ENCODE measurements at regions not wholly inside any gene's neighbourhood (a gene's known extent, or its start where the extent isn't known, plus 50 kb on each side); places are given as distances from the start of the nearest gene placed in this dataset.

- no peak overlapping the region for H2AFZ ChIP-seq (ENCODE audit: control insufficient read depth, low read depth, low read length)
- in situ Hi-C loops (cut with MboI), result no loop called here
Observed at GRCh38 chr2:12910431-12910830, 193.7 kb downstream of the TRIB2 start.

GRCh38 chr2:12915787-12916186, 199.1 kb downstream of the TRIB2 start:
- H3K9me3 ChIP-seq (replicated peaks; ENCODE audit: control insufficient read depth, insufficient read depth, low read length), result no peaks in the 10 kb centered on the region
- H3K36me3 ChIP-seq (ENCODE audit: control insufficient read depth in 2 of 2, insufficient read depth in 2 of 2, low read length in 1 of 2), result no peaks in the 10 kb centered on the region
- no peaks in the 10 kb centered on the region for H3K79me2 ChIP-seq (ENCODE audit: control insufficient read depth, insufficient read depth, low read length)
- RAD21 ChIA-PET (ENCODE audit: unreplicated experiment), result no interaction called here
- H4K20me1 ChIP-seq (ENCODE audit: control insufficient read depth, insufficient read depth), result no peaks in the 10 kb centered on the region
- in situ Hi-C loops (cut with MboI), result no loop called here
- H3K27me3 ChIP-seq (replicated peaks in 1 of 2; ENCODE audit: control insufficient read depth in 2 of 2, insufficient read depth in 2 of 2, low read length in 1 of 2), result no peaks in the 10 kb centered on the region
- CTCF ChIA-PET, result no interaction called here
- H2AFZ ChIP-seq (ENCODE audit: control insufficient read depth, low read depth, low read length), result no peak overlapping the region
- BruUV-seq (replicated peaks), result no TSS peak
- H3K4me2 ChIP-seq (ENCODE audit: control insufficient read depth, insufficient read depth), result no peak overlapping the region
- 55% methylated on average over 1 of the region's 1 CpG for WGBS (ENCODE audit: insufficient coverage, insufficient replicate concordance, low lambda C conversion rate, missing lambda C conversion rate)
- no peak overlapping the region for H3K9ac ChIP-seq (ENCODE audit: control insufficient read depth, insufficient read depth, low read length)
- no peak overlapping the region for H3K4me3 ChIP-seq
- intact Hi-C loops (cut with micrococcal nuclease; ENCODE audit: unreplicated experiment), result no loop called here
- SMC1A ChIA-PET (ENCODE audit: uncharacterized antibody, unreplicated experiment), result interaction anchor here (1.5 kb wide), 1 partner anchor 15 kb away, joined by 4 read pairs; no protein-coding TSS in a partner anchor
- ATAC-seq (no peak), DNase-seq (ENCODE audit: low read depth, low spot score) (no peak), FAIRE-seq (no peak)
- POLR2A ChIA-PET, result no interaction called here
- no peaks in the 10 kb centered on the region for H3K4me1 ChIP-seq (ENCODE audit: control insufficient read depth, insufficient read depth, low read length)
- H3K27ac ChIP-seq (ENCODE audit: control insufficient read depth, insufficient read depth), result no peak overlapping the region
- TF ChIP-seq EED (IDR thresholded peaks at IDR 0.05; ENCODE audit: low read depth), result no peak
- TF ChIP-seq USF2 (IDR thresholded peaks at IDR 0.05; ENCODE audit: borderline replicate concordance, low read depth, low read length), result no peak
- no peak for TF ChIP-seq CBX3 (IDR thresholded peaks at IDR 0.05; ENCODE audit: borderline replicate concordance, low read depth)
- TF ChIP-seq BRCA1 (IDR thresholded peaks at IDR 0.05; ENCODE audit: low read depth, low read length), result no peak
- no peak for TF ChIP-seq RAD51 (IDR thresholded peaks at IDR 0.05)
- no peak for TF ChIP-seq IRF3 (IDR thresholded peaks at IDR 0.05)
- no peak for TF ChIP-seq MTA3 (IDR thresholded peaks at IDR 0.05; ENCODE audit: borderline replicate concordance, low read length)

More at GRCh38 chr2:12910431-12910830, 193.7 kb downstream of the TRIB2 start:
- H3K9me3 ChIP-seq (replicated peaks; ENCODE audit: control insufficient read depth, insufficient read depth, low read length), result no peaks in the 10 kb centered on the region
- TF ChIP-seq WRNIP1 (IDR thresholded peaks at IDR 0.05; ENCODE audit: borderline replicate concordance, low read depth, low read length) (no peak), TCF7 (IDR thresholded peaks at IDR 0.05; ENCODE audit: borderline replicate concordance) (no peak), ZNF274 (IDR thresholded peaks at IDR 0.05; ENCODE audit: insufficient read depth, insufficient read length) (no peak), ZNF622 (IDR thresholded peaks at IDR 0.05) (no peak), PBX3 (IDR thresholded peaks at IDR 0.05; ENCODE audit: insufficient replicate concordance, low read depth, low read length) (no peak)
- POLR2A ChIA-PET, result no interaction called here
- RAD21 ChIA-PET (ENCODE audit: unreplicated experiment), result no interaction called here
- WGBS (ENCODE audit: insufficient coverage, insufficient replicate concordance, low lambda C conversion rate, missing lambda C conversion rate), result 28% methylated on average over 2 of the region's 2 CpGs
- no peak overlapping the region for H3K9ac ChIP-seq (ENCODE audit: control insufficient read depth, insufficient read depth, low read length)
- CTCF ChIA-PET, result interaction anchor here (0.7 to 3.0 kb wide), 2 partner anchors 8 to 20 kb away, joined by 3 to 11 read pairs; no protein-coding TSS in a partner anchor
- DNase-seq (ENCODE audit: low read depth, low spot score), result no peak
- no peak overlapping the region for H3K27ac ChIP-seq (ENCODE audit: control insufficient read depth, insufficient read depth)
- intact Hi-C loops (cut with micrococcal nuclease; ENCODE audit: unreplicated experiment), result no loop called here
- SMC1A ChIA-PET (ENCODE audit: uncharacterized antibody, unreplicated experiment), result no interaction called here
- no TSS peak for BruUV-seq (replicated peaks)
- no peak overlapping the region for H3K4me2 ChIP-seq (ENCODE audit: control insufficient read depth, insufficient read depth)
- H4K20me1 ChIP-seq (ENCODE audit: control insufficient read depth, insufficient read depth), result no peaks in the 10 kb centered on the region
- no peaks in the 10 kb centered on the region for H3K36me3 ChIP-seq (ENCODE audit: control insufficient read depth in 2 of 2, insufficient read depth in 2 of 2, low read length in 1 of 2)
- no peak overlapping the region for H3K4me3 ChIP-seq
- FAIRE-seq, result no peak
- no peak for ATAC-seq
- no peaks in the 10 kb centered on the region for H3K4me1 ChIP-seq (ENCODE audit: control insufficient read depth, insufficient read depth, low read length)
- no peaks in the 10 kb centered on the region for H3K27me3 ChIP-seq (replicated peaks in 1 of 2; ENCODE audit: control insufficient read depth in 2 of 2, insufficient read depth in 2 of 2, low read length in 1 of 2)
- no peaks in the 10 kb centered on the region for H3K79me2 ChIP-seq (ENCODE audit: control insufficient read depth, insufficient read depth, low read length)
